Peyer's patch (tissue), 4 donors: ENCODE measurements at regions not wholly inside any gene's neighbourhood (a gene's known extent, or its start where the extent isn't known, plus 50 kb on each side); places are given as distances from the start of the nearest gene placed in this dataset.
"Not testable (repeated sequence)": the region's sequence is repeated elsewhere in the genome, so short reads cannot be mapped to it uniquely, and the experiment has no call there.

Experiments used
- POLR2A ChIP-seq, 2 donors: fragments of 450-650 bp; IDR thresholded peaks; one replicate each; pipeline ENCODE4 v1.5.1; 2017; ENCODE audit warnings: antibody characterized with exemption in 2 of 2, mild to moderate bottlenecking in 2 of 2, moderate library complexity in 2 of 2
- TF ChIP-seq, protein P1 (sequence below), 6 experiments: fragments of 450-650 bp in 4 of 6; fragments of 200-600 bp in 2 of 6; sonication (generic) in 1 of 6; IDR thresholded peaks; one replicate each; pipeline ENCODE4 v1.5.1; 2017 to 2019; ENCODE audit warnings: antibody characterized with exemption in 6 of 6, mild to moderate bottlenecking in 3 of 6, moderate library complexity in 1 of 6

GRCh38 chr5:125458949-125459348, 712.5 kb upstream of the ZNF608 start:
- not testable (repeated sequence) for TF ChIP-seq POLR2A (IDR thresholded peaks at IDR 0.05)
- TF ChIP-seq, protein P1, sequence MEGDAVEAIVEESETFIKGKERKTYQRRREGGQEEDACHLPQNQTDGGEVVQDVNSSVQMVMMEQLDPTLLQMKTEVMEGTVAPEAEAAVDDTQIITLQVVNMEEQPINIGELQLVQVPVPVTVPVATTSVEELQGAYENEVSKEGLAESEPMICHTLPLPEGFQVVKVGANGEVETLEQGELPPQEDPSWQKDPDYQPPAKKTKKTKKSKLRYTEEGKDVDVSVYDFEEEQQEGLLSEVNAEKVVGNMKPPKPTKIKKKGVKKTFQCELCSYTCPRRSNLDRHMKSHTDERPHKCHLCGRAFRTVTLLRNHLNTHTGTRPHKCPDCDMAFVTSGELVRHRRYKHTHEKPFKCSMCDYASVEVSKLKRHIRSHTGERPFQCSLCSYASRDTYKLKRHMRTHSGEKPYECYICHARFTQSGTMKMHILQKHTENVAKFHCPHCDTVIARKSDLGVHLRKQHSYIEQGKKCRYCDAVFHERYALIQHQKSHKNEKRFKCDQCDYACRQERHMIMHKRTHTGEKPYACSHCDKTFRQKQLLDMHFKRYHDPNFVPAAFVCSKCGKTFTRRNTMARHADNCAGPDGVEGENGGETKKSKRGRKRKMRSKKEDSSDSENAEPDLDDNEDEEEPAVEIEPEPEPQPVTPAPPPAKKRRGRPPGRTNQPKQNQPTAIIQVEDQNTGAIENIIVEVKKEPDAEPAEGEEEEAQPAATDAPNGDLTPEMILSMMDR (IDR thresholded peaks at IDR 0.05), result not testable (repeated sequence)
